Endothelial cell of umbilical vein (primary cell): ENCODE measurements at regions not wholly inside any gene's neighbourhood (a gene's known extent, or its start where the extent isn't known, plus 50 kb on each side); places are given as distances from the start of the nearest gene placed in this dataset.

ENCODE experiments used
- CTCF ChIP-seq, 2 donors: IDR thresholded peaks; 1 replicate in 1 of 2; 2 replicates in 1 of 2; pipeline ENCODE4 v1.5.1; 2011; ENCODE audit warnings: low read length in 2 of 2, mild to moderate bottlenecking in 2 of 2, moderate library complexity in 2 of 2, control low read depth in 1 of 2, inconsistent platforms in 1 of 2, low read depth in 1 of 2; ENCODE audit not compliant: insufficient read depth in 1 of 2; ENCODE audit errors: extremely low read depth in 1 of 2
- JUN ChIP-seq: IDR thresholded peaks from 2 replicates; pipeline ENCODE4 v1.6.1; 2011; ENCODE audit warnings: borderline replicate concordance, low read depth; ENCODE audit not compliant: insufficient read length, insufficient read depth
- MAX ChIP-seq: IDR thresholded peaks from 2 replicates; pipeline ENCODE4 v1.6.1; 2011; ENCODE audit not compliant: insufficient read depth, insufficient read length
- MYC ChIP-seq: IDR thresholded peaks from one replicate; pipeline ENCODE4 v1.6.1; 2011; ENCODE audit warnings: mild to moderate bottlenecking, low read depth, low read length

DNA sequence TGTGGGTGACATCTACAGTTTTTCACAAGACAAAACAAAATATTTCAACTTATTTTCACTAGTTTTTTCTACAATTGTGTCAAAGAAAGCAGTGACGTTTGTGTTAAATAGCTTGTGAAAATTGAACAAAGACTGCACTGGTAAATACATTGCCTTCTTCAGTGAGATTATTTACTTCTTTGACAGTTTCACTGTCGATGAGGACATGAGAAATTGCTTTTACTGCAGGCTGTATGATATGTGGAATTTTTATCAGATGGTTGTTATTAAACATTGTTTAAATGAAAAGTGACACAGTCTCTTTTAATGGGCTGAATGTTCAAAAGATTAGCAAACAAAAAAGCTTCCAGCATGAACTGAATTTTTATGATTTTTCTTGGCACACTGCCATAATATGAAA, 773.9 kb upstream of the CADM2 start:
- TF ChIP-seq CTCF (IDR thresholded peaks at IDR 0.05; ENCODE audit: extremely low read depth in 1 of 2, insufficient read depth in 1 of 2, low read depth in 1 of 2, low read length in 2 of 2) = no peak
- no peak for TF ChIP-seq MAX
- no peak for TF ChIP-seq MYC
- TF ChIP-seq JUN = no peak
